ENCODE measurements at regions not wholly inside any gene's neighbourhood (a gene's known extent, or its start where the extent isn't known, plus 50 kb on each side); places are given as distances from the start of the nearest gene placed in this dataset.

DNA sequence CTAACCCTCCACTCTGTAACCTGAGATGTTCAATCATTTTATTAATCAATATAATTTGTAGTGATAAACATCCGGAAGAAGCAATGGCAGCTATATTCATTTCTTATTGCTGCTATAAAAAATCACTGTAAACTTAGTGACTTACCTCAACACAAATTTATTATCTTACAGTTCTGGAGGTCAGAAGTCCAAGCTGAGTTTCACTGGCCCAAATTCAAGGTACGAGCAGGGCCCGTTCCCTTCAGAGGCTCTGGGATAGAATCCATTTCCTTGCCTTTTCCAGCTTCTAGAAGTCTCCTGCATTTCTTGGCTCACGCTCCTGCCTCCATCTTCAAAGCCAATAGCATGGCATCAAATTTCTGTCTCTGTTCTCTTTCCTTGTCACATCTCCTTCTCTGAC is 279.5 kb upstream of the SP8 start:
- TF ChIP-seq, protein P1, sequence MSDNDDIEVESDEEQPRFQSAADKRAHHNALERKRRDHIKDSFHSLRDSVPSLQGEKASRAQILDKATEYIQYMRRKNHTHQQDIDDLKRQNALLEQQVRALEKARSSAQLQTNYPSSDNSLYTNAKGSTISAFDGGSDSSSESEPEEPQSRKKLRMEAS (CRISPR knock-in tag; IDR thresholded peaks at IDR 0.05), result no peak
- TF ChIP-seq, protein P2, sequence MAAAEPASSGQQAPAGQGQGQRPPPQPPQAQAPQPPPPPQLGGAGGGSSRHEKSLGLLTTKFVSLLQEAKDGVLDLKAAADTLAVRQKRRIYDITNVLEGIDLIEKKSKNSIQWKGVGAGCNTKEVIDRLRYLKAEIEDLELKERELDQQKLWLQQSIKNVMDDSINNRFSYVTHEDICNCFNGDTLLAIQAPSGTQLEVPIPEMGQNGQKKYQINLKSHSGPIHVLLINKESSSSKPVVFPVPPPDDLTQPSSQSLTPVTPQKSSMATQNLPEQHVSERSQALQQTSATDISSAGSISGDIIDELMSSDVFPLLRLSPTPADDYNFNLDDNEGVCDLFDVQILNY (CRISPR knock-in tag; IDR thresholded peaks at IDR 0.05), result no peak
- TF ChIP-seq ETV6 (CRISPR knock-in tag; IDR thresholded peaks at IDR 0.05) (no peak), ZNF121 (CRISPR knock-in tag; IDR thresholded peaks at IDR 0.05) (no peak), GABPB1 (CRISPR knock-in tag; IDR thresholded peaks at IDR 0.05) (no peak), NFYB (CRISPR knock-in tag; conservative IDR thresholded peaks at IDR 0.05; ENCODE audit: low read depth) (no peak), CBFB (CRISPR knock-in tag; IDR thresholded peaks at IDR 0.05; ENCODE audit: low read depth) (no peak)
- TF ChIP-seq, protein P3, sequence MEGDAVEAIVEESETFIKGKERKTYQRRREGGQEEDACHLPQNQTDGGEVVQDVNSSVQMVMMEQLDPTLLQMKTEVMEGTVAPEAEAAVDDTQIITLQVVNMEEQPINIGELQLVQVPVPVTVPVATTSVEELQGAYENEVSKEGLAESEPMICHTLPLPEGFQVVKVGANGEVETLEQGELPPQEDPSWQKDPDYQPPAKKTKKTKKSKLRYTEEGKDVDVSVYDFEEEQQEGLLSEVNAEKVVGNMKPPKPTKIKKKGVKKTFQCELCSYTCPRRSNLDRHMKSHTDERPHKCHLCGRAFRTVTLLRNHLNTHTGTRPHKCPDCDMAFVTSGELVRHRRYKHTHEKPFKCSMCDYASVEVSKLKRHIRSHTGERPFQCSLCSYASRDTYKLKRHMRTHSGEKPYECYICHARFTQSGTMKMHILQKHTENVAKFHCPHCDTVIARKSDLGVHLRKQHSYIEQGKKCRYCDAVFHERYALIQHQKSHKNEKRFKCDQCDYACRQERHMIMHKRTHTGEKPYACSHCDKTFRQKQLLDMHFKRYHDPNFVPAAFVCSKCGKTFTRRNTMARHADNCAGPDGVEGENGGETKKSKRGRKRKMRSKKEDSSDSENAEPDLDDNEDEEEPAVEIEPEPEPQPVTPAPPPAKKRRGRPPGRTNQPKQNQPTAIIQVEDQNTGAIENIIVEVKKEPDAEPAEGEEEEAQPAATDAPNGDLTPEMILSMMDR (IDR thresholded peaks at IDR 0.05), result no peak
- TF ChIP-seq, protein P4, sequence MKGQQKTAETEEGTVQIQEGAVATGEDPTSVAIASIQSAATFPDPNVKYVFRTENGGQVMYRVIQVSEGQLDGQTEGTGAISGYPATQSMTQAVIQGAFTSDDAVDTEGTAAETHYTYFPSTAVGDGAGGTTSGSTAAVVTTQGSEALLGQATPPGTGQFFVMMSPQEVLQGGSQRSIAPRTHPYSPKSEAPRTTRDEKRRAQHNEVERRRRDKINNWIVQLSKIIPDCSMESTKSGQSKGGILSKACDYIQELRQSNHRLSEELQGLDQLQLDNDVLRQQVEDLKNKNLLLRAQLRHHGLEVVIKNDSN (CRISPR knock-in tag; IDR thresholded peaks at IDR 0.05), result no peak
- TF ChIP-seq, protein P5, sequence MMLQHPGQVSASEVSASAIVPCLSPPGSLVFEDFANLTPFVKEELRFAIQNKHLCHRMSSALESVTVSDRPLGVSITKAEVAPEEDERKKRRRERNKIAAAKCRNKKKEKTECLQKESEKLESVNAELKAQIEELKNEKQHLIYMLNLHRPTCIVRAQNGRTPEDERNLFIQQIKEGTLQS (CRISPR knock-in tag; conservative IDR thresholded peaks at IDR 0.05), result no peak
